WTC11 (cell line): ENCODE measurements at regions not wholly inside any gene's neighbourhood (a gene's known extent, or its start where the extent isn't known, plus 50 kb on each side); places are given as distances from the start of the nearest gene placed in this dataset.

Experiments
- ETV6 ChIP-seq: sonication (generic); formaldehyde crosslinking; IDR thresholded peaks from 2 replicates; pipeline ENCODE4 v1.8.1; 2022; ENCODE audit warnings: mild to moderate bottlenecking, missing genetic modification reagents
- MAX ChIP-seq: sonication (generic); formaldehyde crosslinking; IDR thresholded peaks from 2 replicates; pipeline ENCODE4 v1.8.0; 2022; ENCODE audit warnings: mild to moderate bottlenecking, missing genetic modification reagents
- MYBL2 ChIP-seq: sonication (generic); formaldehyde crosslinking; IDR thresholded peaks from 2 replicates; pipeline ENCODE4 v1.8.1; 2023; ENCODE audit warnings: mild to moderate bottlenecking, moderate library complexity, missing genetic modification reagents
- NFE2L1 ChIP-seq: sonication (generic); formaldehyde crosslinking; IDR thresholded peaks from 2 replicates; pipeline ENCODE4 v1.8.1; 2023; ENCODE audit warnings: missing genetic modification reagents
- TF ChIP-seq, protein P1 (sequence below): fragments of 200-600 bp; IDR thresholded peaks from 2 replicates; pipeline ENCODE4 v1.8.0; 2022; ENCODE audit warnings: antibody characterized with exemption
- TF ChIP-seq, protein P2 (sequence below): sonication (generic); formaldehyde crosslinking; conservative IDR thresholded peaks from 2 replicates; pipeline ENCODE4 v1.8.1; 2023; ENCODE audit warnings: mild to moderate bottlenecking, low read depth, missing genetic modification reagents, moderate library complexity
- TF ChIP-seq, protein P3 (sequence below): sonication (generic); formaldehyde crosslinking; IDR thresholded peaks from 2 replicates; pipeline ENCODE4 v1.8.1; 2023; ENCODE audit warnings: mild to moderate bottlenecking, missing genetic modification reagents, moderate library complexity

DNA sequence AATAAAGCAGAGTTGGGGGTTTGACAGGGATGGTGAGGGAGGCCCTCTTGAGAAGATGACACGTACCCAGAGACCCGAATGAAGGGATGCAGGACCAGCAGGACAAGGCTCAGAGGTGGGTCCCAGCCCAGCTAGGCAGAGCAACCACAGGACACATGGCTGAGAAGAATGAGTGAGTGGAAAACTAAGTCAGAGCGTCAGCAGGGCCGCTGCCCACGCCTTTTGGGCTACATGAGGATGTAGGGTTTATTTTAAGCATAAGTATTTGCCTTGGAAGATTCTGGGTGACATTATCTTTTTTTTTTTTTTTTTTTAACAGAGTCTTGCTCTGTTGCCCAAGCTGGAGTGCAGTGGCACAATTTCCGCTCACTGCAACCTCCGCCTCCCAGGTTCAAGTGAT is 176.0 kb downstream of the TMEM132E start:
- TF ChIP-seq, protein P1, sequence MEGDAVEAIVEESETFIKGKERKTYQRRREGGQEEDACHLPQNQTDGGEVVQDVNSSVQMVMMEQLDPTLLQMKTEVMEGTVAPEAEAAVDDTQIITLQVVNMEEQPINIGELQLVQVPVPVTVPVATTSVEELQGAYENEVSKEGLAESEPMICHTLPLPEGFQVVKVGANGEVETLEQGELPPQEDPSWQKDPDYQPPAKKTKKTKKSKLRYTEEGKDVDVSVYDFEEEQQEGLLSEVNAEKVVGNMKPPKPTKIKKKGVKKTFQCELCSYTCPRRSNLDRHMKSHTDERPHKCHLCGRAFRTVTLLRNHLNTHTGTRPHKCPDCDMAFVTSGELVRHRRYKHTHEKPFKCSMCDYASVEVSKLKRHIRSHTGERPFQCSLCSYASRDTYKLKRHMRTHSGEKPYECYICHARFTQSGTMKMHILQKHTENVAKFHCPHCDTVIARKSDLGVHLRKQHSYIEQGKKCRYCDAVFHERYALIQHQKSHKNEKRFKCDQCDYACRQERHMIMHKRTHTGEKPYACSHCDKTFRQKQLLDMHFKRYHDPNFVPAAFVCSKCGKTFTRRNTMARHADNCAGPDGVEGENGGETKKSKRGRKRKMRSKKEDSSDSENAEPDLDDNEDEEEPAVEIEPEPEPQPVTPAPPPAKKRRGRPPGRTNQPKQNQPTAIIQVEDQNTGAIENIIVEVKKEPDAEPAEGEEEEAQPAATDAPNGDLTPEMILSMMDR = no peak
- TF ChIP-seq, protein P2, sequence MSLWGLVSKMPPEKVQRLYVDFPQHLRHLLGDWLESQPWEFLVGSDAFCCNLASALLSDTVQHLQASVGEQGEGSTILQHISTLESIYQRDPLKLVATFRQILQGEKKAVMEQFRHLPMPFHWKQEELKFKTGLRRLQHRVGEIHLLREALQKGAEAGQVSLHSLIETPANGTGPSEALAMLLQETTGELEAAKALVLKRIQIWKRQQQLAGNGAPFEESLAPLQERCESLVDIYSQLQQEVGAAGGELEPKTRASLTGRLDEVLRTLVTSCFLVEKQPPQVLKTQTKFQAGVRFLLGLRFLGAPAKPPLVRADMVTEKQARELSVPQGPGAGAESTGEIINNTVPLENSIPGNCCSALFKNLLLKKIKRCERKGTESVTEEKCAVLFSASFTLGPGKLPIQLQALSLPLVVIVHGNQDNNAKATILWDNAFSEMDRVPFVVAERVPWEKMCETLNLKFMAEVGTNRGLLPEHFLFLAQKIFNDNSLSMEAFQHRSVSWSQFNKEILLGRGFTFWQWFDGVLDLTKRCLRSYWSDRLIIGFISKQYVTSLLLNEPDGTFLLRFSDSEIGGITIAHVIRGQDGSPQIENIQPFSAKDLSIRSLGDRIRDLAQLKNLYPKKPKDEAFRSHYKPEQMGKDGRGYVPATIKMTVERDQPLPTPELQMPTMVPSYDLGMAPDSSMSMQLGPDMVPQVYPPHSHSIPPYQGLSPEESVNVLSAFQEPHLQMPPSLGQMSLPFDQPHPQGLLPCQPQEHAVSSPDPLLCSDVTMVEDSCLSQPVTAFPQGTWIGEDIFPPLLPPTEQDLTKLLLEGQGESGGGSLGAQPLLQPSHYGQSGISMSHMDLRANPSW (CRISPR knock-in tag) = no peak
- TF ChIP-seq MAX (no peak), MYBL2 (CRISPR knock-in tag) (no peak), ETV6 (CRISPR knock-in tag) (no peak), NFE2L1 (CRISPR knock-in tag) (no peak)
- TF ChIP-seq, protein P3, sequence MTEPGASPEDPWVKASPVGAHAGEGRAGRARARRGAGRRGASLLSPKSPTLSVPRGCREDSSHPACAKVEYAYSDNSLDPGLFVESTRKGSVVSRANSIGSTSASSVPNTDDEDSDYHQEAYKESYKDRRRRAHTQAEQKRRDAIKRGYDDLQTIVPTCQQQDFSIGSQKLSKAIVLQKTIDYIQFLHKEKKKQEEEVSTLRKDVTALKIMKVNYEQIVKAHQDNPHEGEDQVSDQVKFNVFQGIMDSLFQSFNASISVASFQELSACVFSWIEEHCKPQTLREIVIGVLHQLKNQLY (CRISPR knock-in tag) = no peak
